ENCODE measurements at regions not wholly inside any gene's neighbourhood (a gene's known extent, or its start where the extent isn't known, plus 50 kb on each side); places are given as distances from the start of the nearest gene placed in this dataset.

GRCh38 chr1:119279456-119280381 lies 88.9 kb upstream of the HAO2 start (continued):
- TF ChIP-seq GABPA (IDR thresholded peaks at IDR 0.05; ENCODE audit: low read depth) (no peak), MEF2A (IDR thresholded peaks at IDR 0.05; ENCODE audit: borderline replicate concordance, low read depth) (no peak), TEAD4 (IDR thresholded peaks at IDR 0.05; ENCODE audit: borderline replicate concordance, insufficient read depth) (peak; percentile 94), RCOR1 (IDR thresholded peaks at IDR 0.05; ENCODE audit: low read length) (no peak), ELF1 (IDR thresholded peaks at IDR 0.05) (no peak), POLR2AphosphoS5 (IDR thresholded peaks at IDR 0.05; ENCODE audit: low read depth, low read length) (peak; percentile 25; the same call in 1 of the 2 replicates), RFX5 (IDR thresholded peaks at IDR 0.05; ENCODE audit: low read length) (no peak), YY1 (IDR thresholded peaks at IDR 0.05; ENCODE audit: low read depth) (no peak), RXRA (IDR thresholded peaks at IDR 0.05; ENCODE audit: borderline replicate concordance, low read depth) (peak; percentile 36; the same call in 1 of the 2 replicates), FOSL2 (IDR thresholded peaks at IDR 0.05; ENCODE audit: borderline replicate concordance, low read depth) (peak; percentile 99), GATA2 (CRISPR knock-in tag; IDR thresholded peaks at IDR 0.05) (no peak), TCF12 (IDR thresholded peaks at IDR 0.05) (peak; percentile 86), TAF1 (IDR thresholded peaks at IDR 0.05; ENCODE audit: borderline replicate concordance, low read depth, low read length) (no peak), CHD2 (IDR thresholded peaks at IDR 0.05; ENCODE audit: low read length, partially characterized antibody) (no peak), RAD21 (IDR thresholded peaks at IDR 0.05; ENCODE audit: low read length) (no peak), EZH2phosphoT487 (IDR thresholded peaks at IDR 0.05; ENCODE audit: borderline replicate concordance, low read depth) (no peak), JUND (IDR thresholded peaks at IDR 0.05) (peak; percentile 96), SMC3 (IDR thresholded peaks at IDR 0.05; ENCODE audit: low read depth, low read length) (no peak), MAX (IDR thresholded peaks at IDR 0.05; ENCODE audit: low read depth) (no peak), USF1 (IDR thresholded peaks at IDR 0.05; ENCODE audit: borderline replicate concordance, low read depth) (no peak), NRF1 (IDR thresholded peaks at IDR 0.05; ENCODE audit: low read depth, low read length) (no peak), MXI1 (IDR thresholded peaks at IDR 0.05; ENCODE audit: low read depth, low read length) (no peak), NFIC (IDR thresholded peaks at IDR 0.05; ENCODE audit: borderline replicate concordance) (peak; percentile 71)

- Histone ChIP-seq H3K4me2 (no peak overlapping the region; the same call in 1 of the 2 replicates), H2AFZ (ENCODE audit: low read depth) (no peak overlapping the region), H3K4me1 (ENCODE audit: control insufficient read depth in 1 of 2, insufficient read depth in 2 of 2, low read depth in 1 of 2, low read length in 1 of 2) (peaks cover 0 to 4% of the 10 kb centered on the region in 2 experiments; a peak in 3 of 4 replicates), H4K20me1 (ENCODE audit: insufficient read depth) (no peaks in the 10 kb centered on the region), H3K27me3 (ENCODE audit: insufficient read depth) (no peaks in the 10 kb centered on the region), H3K79me2 (ENCODE audit: insufficient read depth) (no peaks in the 10 kb centered on the region), H3F3A (replicated peaks; ENCODE audit: insufficient read depth) (peaks cover under 1% of the 10 kb centered on the region), H3K9me2 (no peaks in the 10 kb centered on the region), H3K4me3 (ENCODE audit: low read depth in 2 of 2, low read length in 1 of 2) (no peak overlapping the region), H3K27ac (ENCODE audit: low read depth in 2 of 2, low read length in 1 of 2) (no peak overlapping the region), H3K9ac (no peak overlapping the region), H3K36me3 (replicated peaks in 1 of 2; ENCODE audit: control insufficient read depth in 1 of 2, insufficient read depth in 2 of 2, low read length in 1 of 2) (no peaks in the 10 kb centered on the region), H3K9me3 (no peaks in the 10 kb centered on the region)
- ChIA-PET POLR2A (no interaction called here), CTCF (no interaction called here)
- TF ChIP-seq RAD21 (IDR thresholded peaks at IDR 0.05; ENCODE audit: low read length) (no peak), FOSL2 (IDR thresholded peaks at IDR 0.05; ENCODE audit: borderline replicate concordance, low read depth) (0 out of 2 replicates have a peak, but pooled peaks have one; percentile 9)
- 4% methylated on average over 2 of the region's 2 CpGs for WGBS (ENCODE audit: low lambda C conversion rate)
- no peak for DNase-seq
Measured at GRCh38 chr1:119285482-119285881, 83.1 kb upstream of the HAO2 start.
